Gastroesophageal sphincter (tissue), 4 donors: ENCODE measurements at regions not wholly inside any gene's neighbourhood (a gene's known extent, or its start where the extent isn't known, plus 50 kb on each side); places are given as distances from the start of the nearest gene placed in this dataset.

Experiments used
- ATAC-seq: fragments of 150-250 bp; one replicate; pipeline ENCODE4 v1.9.1; 2016; ENCODE audit warnings: mild to moderate bottlenecking, moderate library complexity
- H3K27ac ChIP-seq, 4 donors: fragments of 200-600 bp; sonication (generic) in 3 of 4; 1 replicate in 3 of 4; 2 replicates in 1 of 4; pipeline ENCODE4 v1.5.1; 2016 to 2019
- H3K27me3 ChIP-seq: fragments of 200-600 bp; sonication (generic); one replicate; pipeline ENCODE4 v1.5.1; 2019
- H3K36me3 ChIP-seq, 2 donors: fragments of 200-600 bp; sonication (generic); one replicate each; pipeline ENCODE4 v1.5.1; 2019; ENCODE audit warnings: control low read depth in 1 of 2
- H3K4me1 ChIP-seq, 3 donors: fragments of 200-600 bp; sonication (generic); 1 replicate in 2 of 3; 2 replicates in 1 of 3; pipeline ENCODE4 v1.5.1; 2016 to 2019; ENCODE audit warnings: control low read depth in 2 of 3
- H3K4me3 ChIP-seq, 2 donors: fragments of 200-600 bp; sonication (generic); one replicate each; pipeline ENCODE4 v1.5.1; 2019; ENCODE audit warnings: mild to moderate bottlenecking in 1 of 2, moderate library complexity in 1 of 2
- H3K9me3 ChIP-seq, 3 donors: fragments of 200-600 bp; sonication (generic); one replicate each; pipeline ENCODE4 v1.5.1; 2017 to 2019; ENCODE audit warnings: control low read depth in 2 of 3
- EP300 ChIP-seq: sonication (generic); formaldehyde crosslinking; IDR thresholded peaks from one replicate; pipeline ENCODE4 v1.6.1; 2017; ENCODE audit warnings: antibody characterized with exemption, mild to moderate bottlenecking
- POLR2A ChIP-seq, 2 donors: fragments of 450-650 bp; IDR thresholded peaks; one replicate each; pipeline ENCODE4 v1.6.1; 2017; ENCODE audit warnings: antibody characterized with exemption in 2 of 2, mild to moderate bottlenecking in 2 of 2, moderate library complexity in 1 of 2
- POLR2AphosphoS5 ChIP-seq: sonication (generic); formaldehyde crosslinking; IDR thresholded peaks from one replicate; pipeline ENCODE4 v1.6.1; 2017; ENCODE audit warnings: antibody characterized with exemption
- WGBS, 2 donors: methylation state at CpG; one replicate each; pipeline ENCODE4 v1.1.5; 2018; ENCODE audit warnings: low coverage in 1 of 2; 5-methylcytosine and 5-hydroxymethylcytosine counted together
- TF ChIP-seq, protein P1 (sequence below), 4 experiments: fragments of 200-600 bp in 2 of 4; fragments of 450-650 bp in 2 of 4; sonication (generic) in 1 of 4; IDR thresholded peaks; one replicate each; pipeline ENCODE4 v1.5.1; 2017 to 2019; ENCODE audit warnings: antibody characterized with exemption in 4 of 4, mild to moderate bottlenecking in 2 of 4, moderate library complexity in 2 of 4

GRCh38 chr11:103548838-103549237 lies 439.6 kb downstream of the DYNC2H1 start:
- Histone ChIP-seq H3K9me3 (no peaks in the 10 kb centered on the region), H3K36me3 (no peaks in the 10 kb centered on the region), H3K27ac (no peak overlapping the region), H3K27me3 (no peaks in the 10 kb centered on the region), H3K4me1 (no peaks in the 10 kb centered on the region), H3K4me3 (no peak overlapping the region)
- TF ChIP-seq, protein P1, sequence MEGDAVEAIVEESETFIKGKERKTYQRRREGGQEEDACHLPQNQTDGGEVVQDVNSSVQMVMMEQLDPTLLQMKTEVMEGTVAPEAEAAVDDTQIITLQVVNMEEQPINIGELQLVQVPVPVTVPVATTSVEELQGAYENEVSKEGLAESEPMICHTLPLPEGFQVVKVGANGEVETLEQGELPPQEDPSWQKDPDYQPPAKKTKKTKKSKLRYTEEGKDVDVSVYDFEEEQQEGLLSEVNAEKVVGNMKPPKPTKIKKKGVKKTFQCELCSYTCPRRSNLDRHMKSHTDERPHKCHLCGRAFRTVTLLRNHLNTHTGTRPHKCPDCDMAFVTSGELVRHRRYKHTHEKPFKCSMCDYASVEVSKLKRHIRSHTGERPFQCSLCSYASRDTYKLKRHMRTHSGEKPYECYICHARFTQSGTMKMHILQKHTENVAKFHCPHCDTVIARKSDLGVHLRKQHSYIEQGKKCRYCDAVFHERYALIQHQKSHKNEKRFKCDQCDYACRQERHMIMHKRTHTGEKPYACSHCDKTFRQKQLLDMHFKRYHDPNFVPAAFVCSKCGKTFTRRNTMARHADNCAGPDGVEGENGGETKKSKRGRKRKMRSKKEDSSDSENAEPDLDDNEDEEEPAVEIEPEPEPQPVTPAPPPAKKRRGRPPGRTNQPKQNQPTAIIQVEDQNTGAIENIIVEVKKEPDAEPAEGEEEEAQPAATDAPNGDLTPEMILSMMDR (IDR thresholded peaks at IDR 0.05), result no peak
- TF ChIP-seq POLR2A (IDR thresholded peaks at IDR 0.05) (no peak), EP300 (no peak), POLR2AphosphoS5 (no peak)
- ATAC-seq, result no peak
- WGBS, 2 donors, result 89 to 94% methylated on average over 1 of the region's 1 CpG

DNA sequence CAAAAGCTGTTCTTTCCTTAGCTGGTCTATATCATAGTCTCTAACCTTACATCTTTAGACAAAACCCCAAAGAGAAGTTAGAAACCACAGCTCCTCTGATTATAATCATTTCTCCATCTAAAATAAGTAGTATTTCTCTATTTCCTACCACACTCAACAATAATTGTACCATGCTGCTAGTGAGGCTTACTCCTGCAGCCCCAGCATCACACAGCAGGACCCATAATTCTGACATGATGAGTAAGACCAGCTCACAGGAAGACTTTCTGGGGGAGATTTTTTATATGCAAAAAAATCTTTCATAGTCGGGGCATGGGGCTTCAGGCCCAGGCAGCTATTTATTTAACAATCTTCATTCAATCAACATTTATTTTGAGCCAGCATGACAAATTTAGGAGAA lies 441.6 kb downstream of the DYNC2H1 start:
- WGBS, 2 donors, result 64 to 91% methylated on average over 1 of the region's 1 CpG

DNA sequence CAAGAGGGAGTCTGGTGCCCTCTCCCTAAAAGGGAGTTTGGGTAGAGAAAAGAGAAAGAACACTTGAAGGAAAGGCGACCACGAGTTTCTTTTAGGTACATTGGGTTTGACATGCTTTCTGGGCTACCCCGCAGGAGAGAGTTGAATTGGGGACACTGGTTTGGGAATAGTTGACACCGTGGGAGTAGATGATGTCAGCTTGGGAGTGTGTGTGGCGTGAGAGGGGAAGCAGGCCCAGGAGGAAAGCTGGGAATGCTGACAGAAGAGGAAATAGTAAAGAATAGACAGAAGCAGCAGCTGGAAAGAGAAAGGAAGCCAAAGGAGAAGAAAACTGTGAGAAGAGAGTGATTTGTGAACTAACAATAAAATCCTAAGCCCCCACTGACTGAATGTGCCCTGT lies 442.9 kb downstream of the DYNC2H1 start:
- no peak for ATAC-seq
- Histone ChIP-seq H3K9me3 (no peaks in the 10 kb centered on the region), H3K36me3 (no peaks in the 10 kb centered on the region), H3K4me1 (no peaks in the 10 kb centered on the region), H3K27me3 (no peaks in the 10 kb centered on the region), H3K27ac (no peak overlapping the region), H3K4me3 (no peak overlapping the region)
- TF ChIP-seq POLR2A (IDR thresholded peaks at IDR 0.05) (no peak), EP300 (no peak), POLR2AphosphoS5 (no peak)
- TF ChIP-seq, protein P1 (IDR thresholded peaks at IDR 0.05), result no peak
- 63 to 79% methylated on average over 5 of the region's 5 CpGs for WGBS, 2 donors

More for the DNA sequence above, 441.6 kb downstream of the DYNC2H1 start:
- no peaks in the 10 kb centered on the region for H3K9me3 ChIP-seq
- TF ChIP-seq EP300 (no peak), POLR2AphosphoS5 (no peak), POLR2A (IDR thresholded peaks at IDR 0.05) (no peak)
- TF ChIP-seq, protein P1 (IDR thresholded peaks at IDR 0.05), result no peak
- no peaks in the 10 kb centered on the region for H3K27me3 ChIP-seq
- H3K36me3 ChIP-seq, result no peaks in the 10 kb centered on the region
- no peaks in the 10 kb centered on the region for H3K4me1 ChIP-seq
- H3K4me3 ChIP-seq, result no peak overlapping the region
- no peak for ATAC-seq
- no peak overlapping the region for H3K27ac ChIP-seq

- ATAC-seq, result no peak
- WGBS, 2 donors, result 67 to 79% methylated on average over 3 of the region's 3 CpGs
Observed at GRCh38 chr11:103556171-103556570, 446.9 kb downstream of the DYNC2H1 start.

GRCh38 chr11:103566116-103566515 lies 456.9 kb downstream of the DYNC2H1 start:
- TF ChIP-seq POLR2AphosphoS5 (no peak), POLR2A (IDR thresholded peaks at IDR 0.05) (no peak), EP300 (no peak)
- TF ChIP-seq, protein P1 (IDR thresholded peaks at IDR 0.05), result no peak

More at GRCh38 chr11:103556171-103556570, 446.9 kb downstream of the DYNC2H1 start:
- H3K27ac ChIP-seq, result no peak overlapping the region
- H3K4me1 ChIP-seq, result no peaks in the 10 kb centered on the region
- H3K9me3 ChIP-seq, result no peaks in the 10 kb centered on the region
- no peaks in the 10 kb centered on the region for H3K27me3 ChIP-seq
- H3K36me3 ChIP-seq, result no peaks in the 10 kb centered on the region
- TF ChIP-seq EP300 (no peak), POLR2A (IDR thresholded peaks at IDR 0.05) (no peak), POLR2AphosphoS5 (no peak)
- TF ChIP-seq, protein P1 (IDR thresholded peaks at IDR 0.05), result no peak
- no peak overlapping the region for H3K4me3 ChIP-seq

More at GRCh38 chr11:103566116-103566515, 456.9 kb downstream of the DYNC2H1 start:
- Histone ChIP-seq H3K27me3 (no peaks in the 10 kb centered on the region), H3K9me3 (peaks cover 0 to 8% (median 0%) of the 10 kb centered on the region in 3 donors), H3K27ac (no peak overlapping the region), H3K4me1 (no peaks in the 10 kb centered on the region), H3K4me3 (no peak overlapping the region), H3K36me3 (no peaks in the 10 kb centered on the region)
- WGBS, 2 donors, result 60 to 65% methylated on average over 4 of the region's 4 CpGs
- ATAC-seq, result no peak
